OCI-LY1 (cell line): ENCODE measurements at regions not wholly inside any gene's neighbourhood (a gene's known extent, or its start where the extent isn't known, plus 50 kb on each side); places are given as distances from the start of the nearest gene placed in this dataset.

Experiments used
- H2AFZ ChIP-seq: fragments of 200-600 bp; sonication (generic), shearing (Covaris generic); 2 replicates; pipeline ENCODE4 v1.6.0; 2014; ENCODE audit warnings: antibody characterized with exemption, mild to moderate bottlenecking, low read length
- H3F3A ChIP-seq: fragments of 200-600 bp; sonication (generic), shearing (Covaris generic); 2 replicates; pipeline ENCODE4 v1.6.0; 2014; ENCODE audit warnings: mild to moderate bottlenecking, antibody characterized with exemption, low read length, moderate library complexity; ENCODE audit not compliant: insufficient read depth
- H3K27ac ChIP-seq: fragments of 200-600 bp; sonication (generic); 2 replicates; pipeline ENCODE4 v1.5.1; 2014; ENCODE audit warnings: low read length, mixed run types, mild to moderate bottlenecking, low read depth; ENCODE audit not compliant: poor library complexity, severe bottlenecking
- H3K27me3 ChIP-seq: fragments of 200-600 bp; sonication (generic); 2 replicates; pipeline ENCODE4 v1.6.0; 2014; ENCODE audit warnings: antibody characterized with exemption, mild to moderate bottlenecking, low read length, moderate library complexity; ENCODE audit not compliant: insufficient read depth
- H3K36me3 ChIP-seq: fragments of 200-600 bp; sonication (generic); 2 replicates; pipeline ENCODE4 v1.6.1; 2014; ENCODE audit warnings: mild to moderate bottlenecking, antibody characterized with exemption, low read length, moderate library complexity, mixed read lengths; ENCODE audit not compliant: insufficient read depth
- H3K4me1 ChIP-seq: fragments of 200-600 bp; sonication (generic); 2 replicates; pipeline ENCODE4 v1.5.1; 2014; ENCODE audit warnings: mild to moderate bottlenecking, low read length, moderate library complexity; ENCODE audit not compliant: insufficient read depth, severe bottlenecking
- H3K4me2 ChIP-seq: fragments of 200-600 bp; sonication (generic), shearing (Covaris generic); 2 replicates; pipeline ENCODE4 v1.6.1; 2014; ENCODE audit warnings: low read length
- H3K4me3 ChIP-seq: fragments of 200-600 bp; sonication (generic); 2 replicates; pipeline ENCODE4 v1.5.1; 2014; ENCODE audit warnings: low read length, low read depth, mild to moderate bottlenecking, mixed read lengths; ENCODE audit not compliant: poor library complexity, severe bottlenecking
- H3K79me2 ChIP-seq: fragments of 200-600 bp; shearing (Covaris generic); 2 replicates; pipeline ENCODE4 v1.6.1; 2016; ENCODE audit warnings: mixed run types, low read length, mixed read lengths; ENCODE audit not compliant: insufficient read depth
- H3K9ac ChIP-seq: fragments of 200-600 bp; sonication (generic), shearing (Covaris generic); 2 replicates; pipeline ENCODE4 v1.6.1; 2014; ENCODE audit warnings: mild to moderate bottlenecking, low read length, mixed read lengths
- H3K9me2 ChIP-seq: fragments of 200-600 bp; sonication (generic), shearing (Covaris generic); 2 replicates; pipeline ENCODE4 v1.6.1; 2014; ENCODE audit warnings: low read depth, mild to moderate bottlenecking, low read length, mixed read lengths
- H3K9me3 ChIP-seq: fragments of 200-600 bp; shearing (Covaris generic); 2 replicates; pipeline ENCODE4 v1.6.1; 2014; ENCODE audit warnings: low read length, mixed read lengths
- H4K20me1 ChIP-seq: fragments of 200-600 bp; sonication (generic), shearing (Covaris generic); 2 replicates; pipeline ENCODE4 v1.6.0; 2016; ENCODE audit warnings: mild to moderate bottlenecking, low read length; ENCODE audit not compliant: insufficient read depth
- EZH2 ChIP-seq: fragments of 200-600 bp; sonication (generic), shearing (Covaris generic); IDR thresholded peaks from 2 replicates; pipeline ENCODE4 v1.8.0; 2017; ENCODE audit warnings: borderline replicate concordance, mixed run types, mild to moderate bottlenecking, antibody characterized with exemption, low read length, moderate library complexity, mixed read lengths
- TF ChIP-seq, protein P1 (sequence below): fragments of 200-600 bp; sonication (generic), shearing (Covaris generic); IDR thresholded peaks from 2 replicates; pipeline ENCODE4 v1.5.1; 2017; ENCODE audit warnings: mild to moderate bottlenecking, antibody characterized with exemption, low read length, moderate library complexity, mixed read lengths

DNA sequence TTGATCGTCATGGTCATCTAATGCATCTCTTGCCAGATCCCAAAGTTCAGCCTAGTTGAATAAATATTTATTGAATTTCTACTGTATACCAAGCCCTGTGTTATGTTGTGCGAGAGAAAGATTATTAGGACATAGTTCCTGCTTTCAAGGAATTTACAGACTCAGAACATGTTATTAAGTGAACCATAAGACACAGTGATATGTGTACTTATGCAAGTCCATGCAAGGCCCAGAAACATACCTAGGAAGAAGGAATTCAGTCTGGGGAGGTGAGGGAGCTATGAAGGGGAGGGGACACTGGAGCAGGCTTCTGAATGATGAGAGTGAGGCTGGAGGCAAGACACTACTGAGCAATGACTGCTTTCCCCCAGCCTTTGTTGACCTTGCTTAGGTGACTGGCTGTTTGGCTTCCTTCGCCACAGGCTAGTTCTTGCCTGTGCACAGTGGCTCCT is 81.4 kb downstream of the ACAA2 start:
- Histone ChIP-seq H2AFZ (no peak overlapping the region), H3K4me3 (no peak overlapping the region), H3K79me2 (no peaks in the 10 kb centered on the region), H4K20me1 (no peaks in the 10 kb centered on the region), H3K27me3 (no peaks in the 10 kb centered on the region; the same call in 1 of the 2 replicates), H3K4me2 (no peak overlapping the region), H3F3A (no peaks in the 10 kb centered on the region), H3K9me2 (no peaks in the 10 kb centered on the region), H3K4me1 (no peaks in the 10 kb centered on the region), H3K36me3 (no peaks in the 10 kb centered on the region), H3K9me3 (no peaks in the 10 kb centered on the region), H3K27ac (no peak overlapping the region), H3K9ac (no peak overlapping the region)
- TF ChIP-seq EZH2: no peak
- TF ChIP-seq, protein P1, sequence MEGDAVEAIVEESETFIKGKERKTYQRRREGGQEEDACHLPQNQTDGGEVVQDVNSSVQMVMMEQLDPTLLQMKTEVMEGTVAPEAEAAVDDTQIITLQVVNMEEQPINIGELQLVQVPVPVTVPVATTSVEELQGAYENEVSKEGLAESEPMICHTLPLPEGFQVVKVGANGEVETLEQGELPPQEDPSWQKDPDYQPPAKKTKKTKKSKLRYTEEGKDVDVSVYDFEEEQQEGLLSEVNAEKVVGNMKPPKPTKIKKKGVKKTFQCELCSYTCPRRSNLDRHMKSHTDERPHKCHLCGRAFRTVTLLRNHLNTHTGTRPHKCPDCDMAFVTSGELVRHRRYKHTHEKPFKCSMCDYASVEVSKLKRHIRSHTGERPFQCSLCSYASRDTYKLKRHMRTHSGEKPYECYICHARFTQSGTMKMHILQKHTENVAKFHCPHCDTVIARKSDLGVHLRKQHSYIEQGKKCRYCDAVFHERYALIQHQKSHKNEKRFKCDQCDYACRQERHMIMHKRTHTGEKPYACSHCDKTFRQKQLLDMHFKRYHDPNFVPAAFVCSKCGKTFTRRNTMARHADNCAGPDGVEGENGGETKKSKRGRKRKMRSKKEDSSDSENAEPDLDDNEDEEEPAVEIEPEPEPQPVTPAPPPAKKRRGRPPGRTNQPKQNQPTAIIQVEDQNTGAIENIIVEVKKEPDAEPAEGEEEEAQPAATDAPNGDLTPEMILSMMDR: no peak

DNA sequence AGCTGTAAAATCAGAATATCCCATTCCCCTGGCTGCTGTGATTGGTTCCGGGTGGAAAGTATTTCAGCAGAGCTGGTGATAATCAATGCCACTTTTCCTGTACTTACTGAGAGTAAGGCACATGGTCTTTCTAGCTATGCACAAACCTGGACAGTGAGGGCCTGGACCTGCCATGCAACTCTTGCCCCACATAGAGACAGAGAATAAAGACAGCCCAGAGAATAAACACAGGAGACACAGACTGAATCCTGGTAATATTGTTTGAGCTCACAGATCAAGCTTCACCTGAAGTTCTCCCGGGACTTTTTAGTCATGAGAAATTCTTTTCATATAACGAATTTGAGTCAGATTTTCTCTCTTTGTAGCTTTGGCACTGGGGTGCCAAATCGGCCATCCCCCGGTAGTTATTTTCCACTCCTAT is 81.9 kb downstream of the ACAA2 start:
- TF ChIP-seq EZH2: no peak
- TF ChIP-seq, protein P1: no peak
- H3F3A ChIP-seq: no peaks in the 10 kb centered on the region
- no peaks in the 10 kb centered on the region for H3K9me3 ChIP-seq
- no peak overlapping the region for H2AFZ ChIP-seq
- no peaks in the 10 kb centered on the region for H3K4me1 ChIP-seq
- H3K36me3 ChIP-seq: no peaks in the 10 kb centered on the region
- H3K4me3 ChIP-seq: no peak overlapping the region
- H3K27me3 ChIP-seq: no peaks in the 10 kb centered on the region; the same call in 1 of the 2 replicates
- H3K9me2 ChIP-seq: no peaks in the 10 kb centered on the region
- H3K4me2 ChIP-seq: no peak overlapping the region
- H3K27ac ChIP-seq: no peak overlapping the region
- no peak overlapping the region for H3K9ac ChIP-seq
- no peaks in the 10 kb centered on the region for H3K79me2 ChIP-seq
- H4K20me1 ChIP-seq: no peaks in the 10 kb centered on the region

DNA sequence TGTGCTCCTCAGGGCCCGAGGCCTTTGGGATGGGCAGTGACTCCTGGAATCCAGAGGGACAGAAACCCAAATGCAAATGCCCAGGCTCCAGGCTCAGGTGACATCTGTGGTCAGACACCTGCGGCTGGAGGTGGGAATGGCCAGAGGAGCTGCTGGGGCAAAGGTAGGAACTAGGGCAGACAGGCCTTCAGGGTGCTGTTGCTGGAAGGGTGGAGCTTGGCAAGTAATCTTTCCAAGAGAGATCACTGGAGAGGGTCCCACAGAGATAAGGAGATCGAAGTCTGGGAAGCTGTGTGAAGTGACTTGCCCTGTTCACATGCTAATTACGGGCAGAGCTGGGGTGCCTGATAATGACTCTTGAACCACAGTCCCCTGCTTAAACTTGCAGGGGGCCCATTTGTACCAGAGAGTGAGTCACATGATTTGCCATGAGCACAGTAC is 82.4 kb downstream of the ACAA2 start:
- no peak for TF ChIP-seq EZH2
- TF ChIP-seq, protein P1: no peak
- no peak overlapping the region for H3K9ac ChIP-seq
- no peaks in the 10 kb centered on the region; the same call in 1 of the 2 replicates for H3K27me3 ChIP-seq
- no peaks in the 10 kb centered on the region for H4K20me1 ChIP-seq
- no peak overlapping the region for H3K4me2 ChIP-seq
- no peak overlapping the region for H3K4me3 ChIP-seq
- no peaks in the 10 kb centered on the region for H3F3A ChIP-seq
- no peaks in the 10 kb centered on the region for H3K79me2 ChIP-seq
- no peak overlapping the region for H3K27ac ChIP-seq
- H3K36me3 ChIP-seq: no peaks in the 10 kb centered on the region
- no peaks in the 10 kb centered on the region for H3K9me3 ChIP-seq
- no peaks in the 10 kb centered on the region for H3K4me1 ChIP-seq
- no peaks in the 10 kb centered on the region for H3K9me2 ChIP-seq
- H2AFZ ChIP-seq: no peak overlapping the region
